Stimulated activated CD4-positive, alpha-beta T cell treated with anti-CD3 and anti-CD28 coated beads, TNF-alpha, amount 100 ng/mL, for 24 hours (primary cell): ENCODE measurements at regions not wholly inside any gene's neighbourhood (a gene's known extent, or its start where the extent isn't known, plus 50 kb on each side); places are given as distances from the start of the nearest gene placed in this dataset.

ENCODE experiments used
- DNase-seq, 3 experiments: peaks; one replicate each; pipeline ENCODE4 v3.0.0-alpha.2; 2020; ENCODE audit warnings: low read depth in 3 of 3

- no peak for DNase-seq
Observed at GRCh38 chr21:28750565-28750964, 242.1 kb downstream of the LTN1 start.

- no peak for DNase-seq
Observed at GRCh38 chr21:28749536-28749935, 243.1 kb downstream of the LTN1 start.

GRCh38 chr21:28747464-28747863 lies 245.2 kb downstream of the LTN1 start:
- no peak for DNase-seq

- no peak for DNase-seq
Observed at GRCh38 chr21:28746166-28746565, 246.5 kb downstream of the LTN1 start.

GRCh38 chr21:28745131-28746016 lies 247.3 kb downstream of the LTN1 start:
- peak; percentile 43 to 68 (median 52) for DNase-seq

GRCh38 chr21:28743723-28744122 lies 249.0 kb downstream of the LTN1 start:
- DNase-seq: no peak

GRCh38 chr21:28742527-28742926 lies 250.2 kb downstream of the LTN1 start:
- no peak for DNase-seq

GRCh38 chr21:28740125-28740524 lies 252.6 kb downstream of the LTN1 start:
- DNase-seq: no peak

GRCh38 chr21:28738882-28739281 lies 253.8 kb downstream of the LTN1 start:
- DNase-seq: no peak

GRCh38 chr21:28738420-28738704 lies 254.3 kb downstream of the LTN1 start:
- DNase-seq: no peak

GRCh38 chr21:28737674-28738419 lies 254.8 kb downstream of the LTN1 start:
- no peak for DNase-seq

- DNase-seq: no peak
Observed at GRCh38 chr21:28734522-28735175, 258.0 kb downstream of the LTN1 start.

- DNase-seq: no peak
Observed at GRCh38 chr21:28731700-28732321, 260.9 kb downstream of the LTN1 start.

- no peak for DNase-seq
Observed at GRCh38 chr21:28729887-28730286, 262.8 kb downstream of the LTN1 start.

- DNase-seq: no peak
Observed at GRCh38 chr21:28727809-28728208, 264.9 kb downstream of the LTN1 start.

GRCh38 chr21:28725396-28725795 lies 267.3 kb downstream of the LTN1 start:
- DNase-seq: no peak

- no peak for DNase-seq
Observed at GRCh38 chr21:28723646-28724045, 269.0 kb downstream of the LTN1 start.

GRCh38 chr21:28719723-28720122 lies 273.0 kb downstream of the LTN1 start:
- no peak for DNase-seq

GRCh38 chr21:28714777-28715464 lies 277.8 kb downstream of the LTN1 start:
- no peak for DNase-seq

GRCh38 chr21:28712411-28712810 lies 280.3 kb downstream of the LTN1 start:
- no peak for DNase-seq

- no peak for DNase-seq
Observed at GRCh38 chr21:28705616-28706015, 287.1 kb downstream of the LTN1 start.

- no peak for DNase-seq
Observed at GRCh38 chr21:28704746-28705145, 287.9 kb downstream of the LTN1 start.
